GM19372 (cell line): ENCODE measurements at regions not wholly inside any gene's neighbourhood (a gene's known extent, or its start where the extent isn't known, plus 50 kb on each side); places are given as distances from the start of the nearest gene placed in this dataset.

Experiments used
- ATAC-seq: cut with Tn5 transposase; IDR thresholded peaks from one replicate; pipeline ENCODE4 v1.9.1; 2021; ENCODE audit warnings: mild to moderate bottlenecking, low read depth, moderate library complexity; ENCODE audit not compliant: unreplicated experiment

DNA sequence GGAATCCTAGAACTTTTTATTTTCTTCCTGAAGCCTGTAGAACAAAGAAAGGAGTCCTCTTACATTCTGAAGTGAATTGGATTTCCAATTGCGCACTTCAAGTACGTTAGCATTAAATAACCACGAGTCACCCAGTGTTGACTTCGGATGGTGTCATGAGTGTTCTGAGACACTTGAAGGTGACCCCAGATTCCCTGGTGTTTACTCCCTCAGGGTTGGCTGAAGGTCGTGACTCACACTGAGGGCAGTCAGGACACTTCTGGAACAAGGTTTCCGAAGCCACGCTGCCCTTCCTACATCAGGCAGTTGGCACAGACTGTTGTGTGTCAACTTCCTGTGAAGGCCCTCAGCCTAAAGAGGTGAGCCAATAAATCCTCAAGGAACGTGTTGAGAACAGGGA, 186.6 kb upstream of the CELF2 start:
- ATAC-seq, result no peak

DNA sequence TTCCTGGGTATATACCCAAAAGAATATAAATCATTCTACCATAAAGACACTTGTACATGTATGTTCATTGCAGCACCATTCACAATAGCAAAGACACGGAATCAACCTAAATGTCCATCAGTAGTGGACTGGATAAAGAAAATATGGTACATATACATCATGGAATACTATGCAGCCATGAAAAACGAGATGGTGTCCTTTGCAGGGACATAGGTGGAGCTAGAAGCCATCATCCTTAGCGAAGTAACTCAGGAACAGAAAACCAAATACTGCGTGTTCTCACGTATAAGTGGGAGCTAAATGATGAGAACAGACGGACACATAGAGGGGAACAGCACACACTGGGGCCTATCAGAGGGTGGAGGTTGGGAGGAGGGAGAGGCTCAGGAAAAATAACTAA, 183.7 kb upstream of the CELF2 start:
- no peak for ATAC-seq

DNA sequence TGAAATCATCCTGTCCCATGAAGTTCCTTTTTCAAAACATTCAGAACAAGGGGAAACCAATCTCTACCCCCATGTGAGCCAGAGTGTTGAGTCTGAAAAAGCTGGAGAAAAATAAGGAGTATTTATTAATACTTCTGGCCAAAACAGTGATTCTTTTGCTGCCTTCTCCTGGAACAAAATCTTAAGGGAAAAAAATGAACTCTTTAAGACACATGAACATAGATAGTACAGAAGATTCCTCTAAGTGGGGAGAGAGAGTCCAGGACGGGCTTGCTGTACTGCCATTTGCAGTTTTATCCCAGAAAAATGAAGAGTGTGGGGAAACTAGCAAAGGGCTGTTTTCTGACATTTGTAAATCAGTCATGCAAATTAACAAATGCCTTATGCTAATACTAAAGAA, 173.4 kb upstream of the CELF2 start:
- ATAC-seq, result no peak

DNA sequence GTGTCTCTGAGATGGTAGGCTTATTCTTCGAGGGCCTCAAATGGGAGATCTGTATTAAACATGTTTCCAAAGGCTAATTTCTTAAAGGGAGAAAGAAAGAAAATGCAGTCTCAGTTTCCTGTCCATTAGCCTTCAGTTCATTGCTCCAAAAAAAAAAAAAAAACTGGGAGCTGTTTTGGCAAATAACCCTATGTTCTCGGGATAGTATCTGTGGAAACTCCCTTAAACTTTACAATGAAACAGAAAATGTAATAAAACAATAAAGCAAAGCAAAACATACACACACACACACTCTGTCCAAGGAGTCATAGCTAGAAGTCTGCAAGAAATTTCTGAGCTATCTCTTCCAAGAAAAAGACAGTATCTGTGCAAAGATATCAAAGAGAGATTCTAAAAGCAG, 172.5 kb upstream of the CELF2 start:
- no peak for ATAC-seq

DNA sequence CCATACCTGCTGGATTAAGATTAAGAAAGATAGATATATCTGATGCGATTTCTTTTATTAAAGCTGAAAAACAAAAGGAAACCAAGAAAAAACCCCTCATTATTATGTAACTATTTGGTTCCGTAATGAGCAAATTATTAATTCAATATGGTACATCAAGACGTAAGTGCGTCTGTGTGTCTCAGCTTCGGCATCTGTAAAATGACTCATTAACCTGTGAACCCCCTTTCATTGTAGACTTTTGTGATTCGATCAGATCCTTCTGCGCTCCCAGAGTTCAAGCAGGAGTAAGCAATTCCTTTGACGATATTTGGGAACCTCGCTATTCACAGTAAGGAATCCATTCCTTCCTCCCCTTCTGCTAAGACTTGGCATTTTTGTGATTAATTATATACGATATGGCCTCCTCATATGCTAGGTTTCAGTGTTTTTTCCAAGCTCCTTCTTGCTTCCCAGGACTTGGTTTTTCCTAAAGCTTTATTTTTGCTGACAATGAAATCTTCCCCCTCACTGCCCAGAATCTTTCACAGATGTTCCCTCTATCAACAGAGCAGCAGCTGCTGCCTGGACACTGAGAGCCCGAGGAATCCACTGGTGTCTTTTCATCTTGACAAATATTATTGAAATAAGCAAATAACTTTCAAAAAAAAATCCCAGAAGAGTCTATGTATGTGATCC, 171.7 kb upstream of the CELF2 start:
- ATAC-seq, result no peak

DNA sequence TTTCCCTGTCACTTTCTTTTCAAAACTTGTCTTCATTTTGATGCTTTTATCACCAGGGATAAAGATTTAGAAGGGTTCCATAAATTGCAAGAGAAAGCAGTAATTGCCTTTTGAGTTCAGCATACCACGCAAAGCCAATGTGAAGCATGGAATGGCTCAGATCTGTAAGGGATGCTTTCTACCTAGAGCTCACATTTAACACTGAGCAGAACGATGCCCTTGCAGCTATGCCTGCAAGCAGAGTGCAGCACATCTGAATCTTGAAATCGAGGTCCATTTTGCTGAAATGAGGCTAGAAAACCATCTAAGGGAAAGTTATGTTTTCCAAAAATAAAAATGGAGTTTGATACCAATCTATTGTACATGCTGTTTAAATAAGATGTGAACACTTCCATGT, 171.2 kb upstream of the CELF2 start:
- no peak for ATAC-seq

DNA sequence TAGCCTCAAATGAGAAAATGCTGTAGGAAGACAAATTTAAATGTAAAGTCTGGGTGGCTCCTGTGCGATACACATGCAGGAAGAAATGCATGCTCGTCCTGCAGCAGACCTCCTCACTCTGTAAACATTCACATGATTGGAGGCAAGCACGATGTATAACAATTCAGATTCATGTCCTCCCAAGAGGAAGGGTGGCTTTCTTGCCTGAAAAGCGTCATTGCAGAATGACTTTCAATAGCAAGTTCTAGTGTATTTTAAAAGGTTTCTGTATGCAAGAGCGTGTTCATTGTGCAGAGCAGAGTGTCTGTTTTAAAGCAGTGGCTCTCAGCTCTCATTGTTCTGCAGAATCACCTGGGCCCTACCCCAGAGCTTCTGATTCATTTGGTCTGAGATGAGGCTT, 170.3 kb upstream of the CELF2 start:
- ATAC-seq, result no peak

DNA sequence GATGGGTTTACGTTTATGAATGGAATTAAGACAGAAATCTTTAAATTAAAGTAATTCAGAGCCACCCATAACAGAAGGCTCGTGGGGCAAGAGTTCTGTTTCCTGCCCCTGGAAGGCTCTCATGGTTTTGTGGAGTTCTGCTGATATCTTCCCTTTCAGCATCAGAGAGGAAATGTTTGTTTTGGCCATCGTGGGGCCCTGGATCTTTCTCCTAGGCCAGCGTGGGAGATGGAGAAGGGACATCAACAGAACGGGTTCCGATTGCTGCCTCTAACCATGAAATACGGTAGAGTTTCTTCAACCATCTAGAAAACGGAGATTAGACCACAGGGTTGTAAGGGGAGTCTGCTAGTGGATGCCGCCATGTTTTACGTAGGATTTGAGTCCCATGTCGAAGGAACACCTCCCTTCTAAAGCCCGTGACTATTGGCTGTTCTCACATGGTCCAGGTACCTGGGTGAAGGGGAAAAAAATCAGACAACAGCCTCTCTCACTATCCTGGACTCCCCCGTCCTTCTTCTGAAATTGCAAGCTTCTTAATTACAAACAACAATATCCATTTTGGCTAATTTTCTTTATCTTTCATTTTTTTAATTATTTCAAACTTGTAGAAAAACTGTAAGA, 169.1 kb upstream of the CELF2 start:
- ATAC-seq, result no peak

DNA sequence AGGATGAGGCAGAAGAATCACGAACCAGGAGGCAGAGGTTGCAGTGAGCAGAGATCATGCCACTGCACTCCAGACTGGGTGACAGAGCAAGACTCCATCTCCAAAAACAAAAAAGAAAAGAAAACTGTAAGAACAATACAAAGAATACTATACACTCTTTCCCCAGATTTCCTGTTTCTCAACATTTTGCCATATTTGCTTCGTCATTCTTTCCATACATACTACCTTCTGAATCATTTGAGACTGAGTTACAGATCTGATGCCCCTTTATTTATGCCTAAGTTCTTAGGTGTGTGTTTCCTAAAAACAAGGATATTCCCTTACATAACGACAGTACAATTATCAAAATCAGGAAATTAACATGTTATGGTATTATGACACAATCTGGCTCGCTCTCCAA, 168.4 kb upstream of the CELF2 start:
- no peak for ATAC-seq

DNA sequence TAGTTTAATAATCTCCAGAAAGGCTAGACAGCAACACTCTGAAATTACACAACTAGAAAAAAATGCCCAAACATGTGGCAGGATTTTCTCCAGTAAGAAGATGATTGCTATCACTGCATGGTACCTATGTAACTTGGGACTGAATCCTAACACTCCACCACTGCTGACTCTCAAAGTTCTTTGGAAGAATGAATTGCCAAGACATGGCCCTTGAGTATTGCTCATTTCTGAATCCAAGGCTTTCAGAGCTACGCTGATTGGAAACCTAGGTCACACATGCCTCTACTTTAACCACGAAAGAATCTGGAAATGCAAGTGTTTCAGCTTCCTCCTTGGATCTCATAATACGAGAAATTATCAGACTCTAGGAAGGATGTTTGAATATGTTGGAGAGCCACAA, 167.5 kb upstream of the CELF2 start:
- no peak for ATAC-seq

DNA sequence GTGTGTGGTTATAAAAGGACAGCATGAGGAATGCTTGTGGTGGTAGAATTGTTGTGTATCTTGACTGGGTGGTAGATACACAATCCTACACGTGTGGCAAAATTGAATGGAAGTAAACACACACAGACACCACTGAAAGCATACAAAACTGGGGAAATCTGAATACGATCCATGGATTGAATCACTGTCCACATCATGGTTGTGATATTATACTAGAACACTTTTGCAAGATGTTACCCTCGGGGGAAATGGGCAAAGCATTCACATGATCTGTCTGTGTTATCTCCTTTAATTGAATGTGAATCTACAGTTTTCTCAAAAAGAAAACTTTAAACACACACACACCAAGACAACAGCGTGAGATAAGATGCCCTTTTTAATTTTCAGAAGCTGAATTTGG, 165.2 kb upstream of the CELF2 start:
- no peak for ATAC-seq

DNA sequence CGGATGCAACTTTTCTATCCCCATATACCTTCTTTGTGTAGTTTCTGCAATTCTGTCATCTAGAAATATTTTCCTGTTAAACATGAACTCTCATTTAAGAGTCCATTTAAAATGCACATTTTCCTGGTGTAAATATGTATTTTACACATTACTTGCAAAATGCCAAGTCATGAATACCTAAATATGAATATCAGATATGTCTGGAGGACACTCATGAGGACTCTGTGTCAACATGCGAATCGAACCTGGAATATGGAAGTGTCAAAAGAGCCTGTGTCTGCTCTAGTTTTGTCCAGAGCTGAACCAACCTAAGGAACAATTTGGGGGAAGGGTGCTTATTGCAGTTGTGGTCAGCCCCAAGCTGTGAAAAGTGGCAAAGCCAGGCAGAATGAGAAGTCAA, 163.7 kb upstream of the CELF2 start:
- no peak for ATAC-seq

DNA sequence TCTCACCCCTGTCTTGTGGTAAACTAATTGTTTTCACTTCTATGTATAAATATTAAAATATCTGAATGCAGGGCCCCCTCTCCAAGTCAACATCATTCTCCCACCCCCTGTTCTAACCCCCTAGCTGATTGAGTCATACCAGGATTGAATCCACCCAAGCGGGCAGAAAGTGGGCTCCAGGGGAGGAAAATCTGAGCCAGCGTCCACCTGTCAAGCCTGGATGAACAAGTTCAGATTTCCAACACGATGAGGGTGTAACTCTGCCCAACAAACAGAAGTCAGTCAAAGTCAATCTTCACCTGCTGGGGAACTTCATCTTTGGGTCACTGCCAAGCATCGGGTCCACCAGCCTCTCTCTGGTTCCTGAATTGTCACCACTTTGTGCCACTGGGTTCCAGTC, 162.9 kb upstream of the CELF2 start:
- ATAC-seq, result peak; percentile 27

DNA sequence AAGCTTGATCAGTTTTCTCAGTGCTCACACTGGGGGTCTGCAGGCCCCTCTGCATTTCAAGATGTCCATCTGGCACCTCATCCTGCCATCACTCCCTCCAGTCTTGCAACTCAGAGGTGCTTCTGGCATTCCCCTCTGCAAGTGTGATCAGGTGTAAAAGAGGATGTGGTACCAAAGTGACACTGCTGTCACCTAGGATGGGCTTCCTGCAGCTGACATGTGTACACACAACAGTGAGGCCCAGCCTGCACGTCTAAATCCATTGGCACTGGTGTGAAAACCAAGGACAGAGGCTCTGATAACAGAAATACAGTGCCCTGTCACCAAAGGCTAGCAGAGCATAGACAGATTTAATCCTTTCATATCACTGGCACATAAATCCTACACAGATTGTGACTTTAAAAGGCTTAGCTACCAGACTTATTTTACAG, 162.5 kb upstream of the CELF2 start:
- ATAC-seq, result peak; percentile 80

DNA sequence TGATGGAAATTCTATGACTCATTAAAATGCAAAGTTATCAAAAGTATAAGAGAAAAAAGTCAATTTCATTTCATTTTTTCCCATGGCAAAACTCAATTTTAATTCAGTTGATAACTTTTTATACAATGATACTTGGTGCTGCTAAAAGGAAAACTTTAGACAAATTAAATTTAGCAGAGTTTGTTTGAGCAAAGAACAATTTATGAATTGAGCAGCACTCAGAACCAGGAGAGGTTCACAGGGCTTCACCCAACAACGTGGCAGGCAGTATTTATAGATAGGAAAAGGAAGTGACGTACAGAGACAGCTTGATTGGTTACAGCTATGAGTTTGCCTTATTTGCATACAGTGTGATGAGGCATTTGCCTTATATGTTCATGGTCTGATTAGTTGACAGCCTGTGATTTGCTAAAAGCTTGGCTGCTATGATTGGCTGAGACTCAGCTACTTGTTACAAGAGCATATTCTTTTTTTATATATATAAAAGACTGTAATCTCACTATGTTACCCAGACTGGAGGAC, 157.2 kb upstream of the CELF2 start:
- no peak for ATAC-seq

DNA sequence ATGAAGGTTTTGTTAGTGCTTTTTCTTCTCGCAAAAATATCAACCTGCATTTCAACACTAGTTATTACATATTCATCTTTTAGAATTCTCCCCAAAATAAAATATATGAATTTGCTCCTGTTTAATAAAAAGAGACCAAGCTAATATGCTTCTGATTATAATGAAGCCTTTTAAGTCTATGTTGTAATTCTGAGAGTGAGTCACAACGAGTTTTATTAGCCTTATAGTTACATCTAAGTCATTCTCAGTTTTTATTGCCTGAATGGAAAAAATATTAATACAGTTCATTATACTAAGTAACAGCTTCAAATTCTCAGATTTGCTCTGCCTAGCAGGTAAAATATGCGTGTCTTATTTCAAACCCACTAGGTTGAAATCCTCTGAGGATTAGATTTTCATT, 152.4 kb upstream of the CELF2 start:
- no peak for ATAC-seq

DNA sequence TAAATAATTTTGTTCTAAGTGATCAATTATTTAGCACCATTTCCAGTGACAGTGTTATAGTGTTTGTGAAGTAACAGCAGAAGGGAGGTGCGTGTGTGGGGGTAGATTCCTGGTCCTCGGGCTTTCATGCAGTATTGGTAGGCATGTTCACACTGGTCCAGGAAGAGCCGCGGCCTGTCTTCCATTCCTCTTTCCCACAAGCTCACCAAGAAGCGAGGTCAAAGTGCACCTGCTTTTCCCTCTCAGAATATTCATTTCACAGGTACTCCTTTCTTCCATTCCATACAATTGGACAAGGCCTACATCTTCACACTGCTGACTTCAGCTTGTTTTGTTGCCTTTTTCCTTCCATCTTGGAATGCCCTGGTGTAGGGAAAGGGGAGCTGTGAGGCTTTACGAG, 151.8 kb upstream of the CELF2 start:
- ATAC-seq, result no peak

DNA sequence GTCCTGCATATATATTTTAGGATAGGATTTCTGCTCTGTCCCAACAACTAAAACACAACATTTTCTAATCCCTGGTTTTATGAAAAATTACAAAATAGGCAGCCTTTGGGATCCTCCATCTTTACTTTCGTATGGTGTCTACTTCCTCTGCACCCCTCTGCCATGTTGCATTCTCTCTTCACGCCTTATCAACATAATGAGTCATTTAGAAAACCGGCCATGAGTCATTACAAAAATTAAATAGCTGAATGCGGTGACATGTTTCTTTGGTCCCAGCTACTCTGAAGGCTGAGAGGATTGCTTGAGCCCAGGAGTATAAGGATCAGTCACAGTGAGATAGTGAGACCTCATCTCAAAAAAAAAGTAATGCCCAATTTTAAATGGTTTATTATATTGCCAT, 148.1 kb upstream of the CELF2 start:
- ATAC-seq, result peak; percentile 84

DNA sequence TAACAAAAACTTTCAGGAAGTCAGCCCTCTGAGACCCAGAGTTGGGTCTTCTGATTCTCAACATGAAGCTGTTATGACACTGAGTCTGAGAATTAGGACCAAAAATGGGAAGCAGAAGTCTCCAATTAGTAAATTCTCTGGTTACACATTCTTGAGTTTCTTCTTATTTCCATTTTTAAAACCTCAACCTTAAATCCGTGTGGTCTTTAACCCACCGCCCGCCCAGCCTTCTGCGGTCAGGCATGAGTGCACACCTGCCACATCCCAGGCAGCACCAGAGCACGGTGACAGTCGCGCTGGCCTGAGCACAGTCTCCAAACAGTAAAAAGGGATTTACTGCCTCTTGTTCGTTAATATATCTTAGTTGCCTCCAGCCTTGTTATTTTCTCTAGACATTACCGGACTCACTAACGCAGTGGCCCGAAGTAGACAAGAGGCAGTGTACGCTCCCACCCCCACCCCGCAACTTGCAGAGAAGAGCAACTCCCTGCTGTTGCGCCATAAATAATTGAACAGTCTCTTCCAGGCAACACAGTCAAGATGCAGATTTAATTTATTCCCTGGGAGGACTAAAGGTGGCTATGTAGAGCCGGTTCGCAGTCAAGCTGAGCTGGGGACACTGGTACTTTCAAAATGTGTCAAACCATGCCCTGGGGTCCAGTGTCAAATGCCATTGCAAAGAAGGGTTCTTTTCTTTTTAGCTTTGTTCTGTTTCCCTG, 147.0 kb upstream of the CELF2 start:
- ATAC-seq, result peak; percentile 50

DNA sequence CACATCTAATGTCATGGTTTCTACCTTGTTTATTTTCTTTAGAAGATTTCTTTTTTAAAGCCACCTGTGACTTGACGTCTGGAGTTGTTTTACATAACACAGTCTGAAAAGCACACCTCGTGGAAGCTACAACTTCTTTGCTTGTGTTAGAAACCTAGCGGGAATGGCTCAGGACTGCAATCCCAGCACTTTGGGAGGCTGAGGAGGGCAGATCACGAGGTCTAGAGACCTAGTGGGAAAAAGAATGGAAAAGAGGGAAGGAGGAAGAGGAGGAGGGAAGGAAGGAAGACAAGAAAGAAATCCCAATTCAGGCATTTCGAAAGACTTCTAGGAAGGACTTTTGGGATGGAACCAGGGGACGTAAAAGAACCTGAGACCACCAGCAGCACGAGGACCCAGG, 146.3 kb upstream of the CELF2 start:
- ATAC-seq, result no peak

DNA sequence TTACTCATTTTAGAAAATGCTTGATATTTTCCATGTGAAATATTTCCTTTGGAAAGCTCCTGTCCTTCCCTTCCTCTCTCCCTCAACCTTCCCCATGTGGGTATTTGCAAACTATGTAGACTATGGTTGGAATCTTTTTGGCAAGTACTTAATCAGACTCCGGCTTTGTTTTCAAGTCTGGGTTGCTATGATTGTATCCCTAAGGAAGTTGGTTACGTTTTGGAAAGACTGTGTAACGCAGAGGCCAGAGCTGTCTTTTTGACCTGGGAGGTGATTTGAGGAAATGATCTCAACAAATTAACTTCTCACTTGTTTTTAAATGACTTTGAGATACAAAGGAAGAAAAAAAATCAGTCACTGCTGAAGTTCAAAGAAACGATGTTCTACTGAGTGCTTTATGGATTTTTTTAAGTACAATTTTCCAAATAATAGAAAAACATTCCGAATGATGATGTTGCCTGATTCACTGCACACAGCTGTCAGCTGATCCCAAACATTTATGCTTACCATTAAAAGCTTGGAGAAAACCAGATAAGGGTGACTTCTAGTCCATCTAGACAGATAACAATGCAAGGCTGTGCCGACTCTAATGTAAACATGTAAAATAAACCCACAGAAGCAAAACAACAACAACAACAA, 145.5 kb upstream of the CELF2 start:
- no peak for ATAC-seq
